CD4-positive, alpha-beta T cell treated with Interleukin-17A for 1 hour (primary cell): ENCODE measurements at regions not wholly inside any gene's neighbourhood (a gene's known extent, or its start where the extent isn't known, plus 50 kb on each side); places are given as distances from the start of the nearest gene placed in this dataset.
A peak's percentile ranks its signal among the peaks of the same experiment; 100 is the strongest.

Experiments
- DNase-seq: peaks from one replicate; pipeline ENCODE4 v3.0.0-alpha.2; 2020

DNA sequence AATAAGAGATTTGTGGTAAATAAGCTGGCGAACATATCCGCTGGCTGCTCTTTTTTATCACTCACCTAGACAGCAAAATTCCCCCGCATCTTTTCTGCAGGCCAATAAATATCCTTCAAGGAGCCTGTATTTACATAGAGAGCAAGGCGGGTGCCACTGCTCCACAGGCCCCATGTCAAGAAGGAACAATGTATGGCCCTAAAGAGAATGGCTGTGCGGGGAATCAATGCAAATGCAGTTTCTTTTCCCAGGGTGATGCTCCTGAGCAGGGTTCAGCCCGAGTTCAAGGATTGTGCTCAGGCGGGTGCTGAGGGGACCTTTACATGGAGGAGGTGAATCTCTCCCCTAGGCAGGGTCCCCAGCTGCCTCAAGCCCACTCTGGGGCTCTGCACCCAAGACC is 494.2 kb upstream of the ZMIZ1 start:
- no peak for DNase-seq

DNA sequence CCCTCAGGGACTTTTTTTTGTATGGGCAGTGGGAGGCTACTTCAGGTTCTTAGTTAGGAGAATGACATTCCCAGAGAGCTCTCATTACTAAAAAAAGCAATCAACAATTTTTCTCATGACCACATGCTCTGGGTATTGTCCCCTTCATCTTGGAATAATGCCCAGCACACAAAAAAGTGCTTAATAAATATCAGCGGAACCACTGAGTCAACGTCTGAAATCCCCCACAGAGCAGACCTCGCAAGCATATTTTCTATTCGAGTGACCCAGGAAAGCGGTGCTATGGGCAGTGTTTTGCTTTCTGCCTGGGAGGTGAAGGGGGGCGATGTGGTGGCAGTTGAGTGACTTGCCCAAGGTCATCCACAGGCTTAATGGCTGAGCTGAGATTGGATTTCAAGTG is 493.4 kb upstream of the ZMIZ1 start:
- no peak for DNase-seq

DNA sequence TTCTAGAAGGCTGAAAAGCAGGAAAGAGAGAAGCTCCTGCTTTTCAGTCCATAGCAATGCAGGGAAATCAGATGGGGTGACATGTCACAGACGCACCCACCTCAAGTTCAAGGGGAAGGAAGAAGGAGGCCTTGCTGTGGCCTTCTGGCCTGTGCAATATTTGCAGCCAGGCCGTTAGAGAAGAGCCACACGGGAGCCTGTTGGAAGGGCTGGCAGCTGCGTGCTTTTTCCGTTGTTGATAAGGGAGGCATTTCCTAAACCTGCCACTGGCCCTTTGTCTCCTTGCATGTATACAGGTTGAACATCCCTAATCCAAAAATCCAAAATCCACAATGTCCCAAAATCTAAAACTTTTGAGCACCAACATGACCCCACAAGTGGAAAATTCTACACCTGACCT is 492.5 kb upstream of the ZMIZ1 start:
- DNase-seq, result no peak

DNA sequence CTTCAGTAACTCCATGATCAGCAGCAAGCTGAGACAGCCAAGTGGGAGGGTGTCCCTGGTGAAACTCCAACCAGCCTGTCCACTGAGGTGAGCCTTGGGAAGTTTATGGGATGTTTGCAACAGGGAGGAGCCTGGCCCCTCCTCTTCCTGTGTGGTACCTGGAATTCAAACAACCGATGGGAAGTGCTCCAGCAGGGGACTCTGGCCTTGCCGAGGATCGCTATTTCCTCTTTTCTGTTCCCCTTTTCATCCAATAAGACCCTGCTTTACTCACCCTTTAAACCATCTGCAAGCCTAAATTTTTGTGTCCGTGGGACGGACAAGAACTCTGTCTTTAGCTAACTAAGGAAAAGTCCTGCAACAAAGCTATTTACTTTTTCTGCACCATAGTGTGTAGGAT is 491.1 kb upstream of the ZMIZ1 start:
- DNase-seq, result no peak

DNA sequence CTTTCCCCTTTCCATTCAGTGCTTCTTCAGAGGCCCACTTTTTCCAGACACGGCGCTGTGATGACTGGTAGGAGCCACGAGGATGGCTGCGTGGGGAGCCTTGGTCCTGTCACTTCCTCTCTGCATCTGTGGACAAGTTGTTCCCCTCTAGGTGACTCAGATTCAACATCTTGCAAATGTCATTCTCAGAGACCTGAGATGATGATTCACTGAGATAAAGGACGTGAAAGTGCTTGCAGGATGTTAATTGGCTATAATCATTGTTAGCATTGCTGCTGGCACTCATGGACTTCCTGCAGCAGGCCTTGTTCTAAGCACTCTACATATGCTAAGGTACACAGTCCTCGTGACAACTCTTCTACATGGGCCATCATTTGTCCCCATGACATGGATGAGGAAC is 489.8 kb upstream of the ZMIZ1 start:
- DNase-seq, result peak; percentile 4

DNA sequence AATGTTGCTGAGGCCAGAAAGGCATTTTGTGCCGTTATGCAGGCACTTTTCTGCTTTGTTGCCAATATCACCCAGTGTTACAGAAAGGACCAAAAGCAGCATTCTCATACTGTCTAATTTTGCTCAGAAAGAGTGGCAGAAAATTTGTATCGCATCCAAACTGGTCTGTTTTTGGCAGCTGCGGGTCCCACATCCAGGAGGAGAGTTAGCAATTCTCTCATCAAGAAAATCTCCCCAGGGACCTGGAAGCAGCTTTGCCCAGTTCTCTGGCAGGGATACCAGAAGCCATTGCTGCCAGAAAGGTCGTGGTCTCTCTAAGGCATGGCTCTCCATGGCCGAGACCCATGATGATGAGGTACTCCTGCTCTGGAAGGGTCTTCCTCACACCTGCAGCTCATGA is 489.2 kb upstream of the ZMIZ1 start:
- no peak for DNase-seq

DNA sequence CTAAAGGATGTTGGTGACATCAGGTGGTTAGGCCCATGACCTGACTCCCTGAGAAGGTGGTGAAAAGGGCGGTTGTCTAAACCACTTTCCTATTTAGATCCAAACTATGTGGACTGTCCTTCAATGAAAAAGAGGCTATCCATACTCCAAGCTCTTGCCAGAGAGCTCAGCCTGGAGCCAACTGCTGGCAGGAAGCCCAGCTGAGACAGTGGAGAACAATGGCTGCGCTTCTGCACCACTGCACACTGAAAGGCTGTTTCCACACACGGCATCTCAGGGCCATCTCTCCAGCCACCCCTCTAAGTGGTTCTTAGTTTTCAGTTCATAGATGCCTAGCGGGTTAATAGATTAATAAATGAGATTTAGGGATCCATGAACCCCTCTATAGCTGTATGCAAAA is 488.8 kb upstream of the ZMIZ1 start:
- no peak for DNase-seq

DNA sequence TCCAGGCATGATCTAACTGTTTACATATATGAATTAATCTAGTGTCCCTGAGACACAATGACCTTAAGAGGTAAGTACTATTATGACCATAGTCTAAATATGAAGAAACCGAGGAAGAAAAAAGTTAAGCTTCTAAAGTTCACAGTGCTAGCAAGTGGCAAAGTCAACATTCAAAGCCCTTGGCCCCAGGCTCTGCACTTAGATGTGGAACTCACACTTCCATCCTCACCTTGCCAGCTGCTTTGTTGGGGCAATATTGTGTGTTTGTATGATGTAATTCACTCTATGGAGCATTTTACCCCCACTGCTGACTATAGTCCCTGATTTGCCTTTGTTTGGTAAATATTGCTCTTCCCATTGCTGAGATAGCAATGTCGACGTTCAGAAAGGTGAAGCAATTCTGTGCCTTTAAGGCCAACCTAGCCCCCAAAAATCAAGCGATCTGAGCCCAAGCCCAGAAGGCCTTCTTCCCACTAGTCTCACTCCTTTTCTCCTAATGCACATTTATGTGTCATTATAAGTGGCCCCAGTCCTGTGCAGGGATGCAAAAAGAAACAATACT is 487.6 kb upstream of the ZMIZ1 start:
- DNase-seq, result no peak

DNA sequence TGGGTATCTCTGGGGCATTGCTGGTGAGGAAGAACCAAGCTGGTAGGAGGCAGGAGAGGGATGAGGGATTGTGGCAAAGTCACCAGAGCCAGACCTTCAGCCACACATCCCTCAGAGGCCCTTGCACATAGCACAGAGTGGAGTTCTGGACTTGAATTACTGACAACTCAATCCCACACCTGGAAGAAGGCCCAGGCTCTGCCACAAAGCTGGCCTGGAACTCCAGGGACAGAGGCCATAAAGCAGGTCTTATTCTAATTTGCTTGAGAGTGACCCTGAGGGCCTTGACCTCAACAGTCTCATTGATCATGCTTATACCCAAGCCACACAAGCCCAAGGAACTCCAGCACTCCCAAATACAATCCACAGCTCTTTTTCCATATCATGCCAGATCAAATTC is 486.2 kb upstream of the ZMIZ1 start:
- DNase-seq, result no peak

DNA sequence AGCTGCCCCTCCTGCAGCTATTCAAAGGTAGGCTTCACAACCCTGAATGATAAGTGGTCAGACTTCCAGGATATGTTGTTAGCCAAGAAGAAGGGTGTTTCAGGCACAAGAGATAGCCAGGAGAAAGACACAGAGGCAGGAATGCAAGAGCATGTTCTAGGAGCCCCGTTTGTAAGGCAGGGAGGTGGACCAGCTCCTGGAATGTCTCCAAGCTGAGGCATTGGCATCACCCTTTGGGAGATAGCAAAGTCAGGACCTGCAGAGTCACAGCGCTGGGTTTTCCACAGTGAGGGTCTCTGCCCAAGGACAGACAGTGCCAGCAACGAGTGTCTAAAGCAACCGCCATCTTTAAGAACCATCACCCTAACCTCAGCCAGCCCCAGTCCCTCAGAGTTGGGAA is 484.5 kb upstream of the ZMIZ1 start:
- no peak for DNase-seq

DNA sequence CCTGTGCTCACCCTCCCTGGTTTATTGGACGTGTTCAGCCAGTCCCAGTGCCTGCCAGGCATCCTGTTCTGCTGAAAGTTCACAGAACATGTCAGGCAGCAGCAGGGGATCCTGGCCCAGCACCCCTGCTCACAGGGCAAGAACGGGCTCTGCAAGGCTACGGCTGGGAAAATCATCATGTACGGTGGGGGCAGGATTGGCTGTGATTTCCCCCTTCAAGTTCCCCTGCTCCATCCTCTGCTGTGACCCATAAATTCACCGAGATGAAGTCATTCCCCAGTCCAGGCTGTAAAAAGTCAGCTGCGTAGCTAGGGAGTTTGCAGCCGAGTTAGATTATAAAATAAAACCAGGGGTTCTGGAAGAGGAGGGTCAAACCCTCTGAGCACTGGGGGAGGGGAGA is 484.1 kb upstream of the ZMIZ1 start:
- no peak for DNase-seq

DNA sequence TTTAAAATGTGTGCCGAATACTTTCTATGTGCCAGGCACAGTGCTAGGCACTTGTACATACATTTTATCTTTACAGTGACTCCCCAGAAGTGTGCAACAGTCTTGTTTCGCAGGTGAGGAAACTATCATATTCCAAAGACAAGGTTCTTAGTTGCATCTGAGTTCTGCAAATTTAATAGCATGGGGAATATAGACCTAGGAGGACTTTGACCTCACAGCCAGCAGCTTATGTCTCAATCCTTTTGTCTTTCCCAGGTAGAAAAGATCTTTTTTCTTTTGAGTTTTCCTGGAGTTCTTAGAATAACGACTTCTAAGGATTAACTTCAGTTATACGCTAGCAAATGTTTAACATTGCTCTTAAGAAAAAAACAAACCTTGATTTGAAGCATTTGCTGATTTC is 482.8 kb upstream of the ZMIZ1 start:
- DNase-seq, result no peak

DNA sequence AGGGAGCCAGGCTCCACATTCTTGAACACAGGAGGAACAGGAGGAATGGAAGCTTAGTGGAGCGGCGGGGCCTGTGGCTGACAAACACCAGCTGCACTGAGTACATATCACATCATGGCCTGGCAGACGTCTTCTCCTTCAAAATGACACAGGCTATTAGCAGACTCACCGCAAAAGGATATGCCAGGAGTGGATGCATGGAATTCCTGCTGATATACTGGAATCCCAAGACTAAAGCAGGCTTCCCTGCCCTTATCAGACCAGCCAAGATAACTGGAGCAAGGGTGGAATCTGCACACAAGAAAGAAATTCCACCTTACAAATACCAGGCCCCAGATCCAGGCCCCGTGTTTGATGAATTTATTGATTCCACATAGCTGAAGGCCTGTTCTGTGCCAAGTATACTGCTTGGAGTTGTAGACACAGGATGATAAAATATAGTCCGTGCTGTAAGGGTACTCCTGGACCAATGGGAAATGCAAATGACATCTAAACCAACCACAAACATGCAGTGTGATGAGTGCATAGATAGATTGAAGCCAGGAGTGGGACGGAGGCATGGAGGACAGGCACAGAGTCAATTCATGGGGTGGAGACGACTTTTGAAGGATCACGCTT is 480.5 kb upstream of the ZMIZ1 start:
- DNase-seq, result no peak

DNA sequence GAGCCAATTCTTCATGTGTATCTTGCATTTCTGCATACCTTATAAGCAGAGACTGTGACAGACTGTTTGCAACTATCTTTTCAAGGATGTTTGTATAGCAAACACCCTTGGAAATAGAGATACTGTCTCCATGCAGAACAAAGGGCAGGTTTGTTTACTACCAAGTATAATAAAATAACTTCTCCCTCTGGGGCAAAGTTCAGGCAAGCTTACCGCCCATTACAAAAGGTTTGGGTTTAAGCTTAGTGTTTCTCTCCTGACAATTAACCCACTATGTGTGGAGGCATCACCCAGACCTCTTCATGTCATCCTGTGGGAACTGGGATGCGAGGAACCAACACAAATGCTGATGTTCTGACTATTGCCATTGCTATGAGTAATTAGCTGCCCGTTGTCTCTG is 479.1 kb upstream of the ZMIZ1 start:
- no peak for DNase-seq

DNA sequence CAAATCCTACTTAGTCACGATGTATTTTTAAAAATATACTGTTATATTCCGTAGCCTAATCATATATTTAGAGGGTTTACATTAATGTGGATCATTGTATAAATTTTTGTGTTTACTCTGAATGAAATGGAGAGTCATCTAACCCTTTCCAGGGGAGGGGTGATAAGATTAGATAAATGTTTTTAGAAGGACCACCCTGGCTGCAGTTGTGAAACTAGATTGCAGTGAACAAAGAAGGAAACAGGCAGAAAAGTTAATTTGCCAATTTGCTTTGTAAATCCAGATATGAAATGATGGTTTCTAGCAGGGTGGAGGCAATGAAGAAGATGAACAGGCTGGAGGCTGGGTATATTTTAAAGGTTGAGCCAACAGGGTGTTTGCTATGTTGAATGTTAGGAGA is 477.7 kb upstream of the ZMIZ1 start:
- DNase-seq, result no peak

DNA sequence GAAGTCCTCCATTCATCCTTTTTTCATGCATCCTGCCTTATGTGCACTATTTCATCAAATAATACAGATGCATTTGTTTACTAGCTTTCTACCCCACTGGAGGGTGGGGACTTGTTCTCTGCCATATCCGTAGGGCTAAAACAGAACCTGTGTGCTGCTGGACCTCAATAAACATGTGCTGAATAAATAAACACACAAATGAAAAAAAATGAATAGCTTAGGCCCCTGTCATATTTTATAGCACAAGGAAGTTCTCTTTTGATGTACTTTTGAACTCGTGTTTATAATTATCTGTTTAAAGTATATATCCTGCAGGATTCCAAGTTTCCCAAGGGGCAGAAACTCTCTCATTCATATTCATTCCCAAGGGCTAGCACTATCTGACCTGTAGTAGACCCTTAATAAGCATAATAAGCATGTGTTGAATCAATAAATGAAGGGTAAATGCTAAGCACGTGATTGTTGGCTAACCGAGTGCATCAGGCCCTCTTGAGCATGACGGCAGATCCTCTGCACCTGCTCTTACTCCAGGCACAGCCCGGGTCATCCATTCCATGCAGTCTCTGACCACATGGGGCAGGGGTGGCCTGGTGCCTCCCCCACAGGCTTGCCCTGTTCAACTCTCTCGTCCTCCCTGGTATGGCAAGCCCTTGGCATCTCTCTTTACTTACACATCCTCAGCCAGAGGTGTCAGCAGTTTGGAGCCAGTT is 474.1 kb upstream of the ZMIZ1 start:
- no peak for DNase-seq

DNA sequence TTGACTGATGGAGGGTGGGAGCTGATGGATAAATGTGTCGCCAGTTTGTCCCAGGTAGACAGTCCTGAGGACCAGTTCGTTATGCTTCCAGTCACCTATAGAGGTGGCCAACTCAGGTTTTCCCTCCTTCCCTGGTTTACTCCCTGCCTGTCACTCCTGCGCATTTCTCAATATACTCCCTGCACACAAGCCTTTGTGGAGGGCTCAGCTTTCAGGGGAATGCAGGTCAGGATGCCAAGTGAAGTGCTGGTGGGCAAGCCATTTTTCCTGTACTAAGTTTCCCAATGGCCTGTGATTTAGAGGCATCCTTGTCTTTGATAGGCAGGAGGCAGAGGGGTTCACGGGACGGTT is 473.5 kb upstream of the ZMIZ1 start:
- no peak for DNase-seq

DNA sequence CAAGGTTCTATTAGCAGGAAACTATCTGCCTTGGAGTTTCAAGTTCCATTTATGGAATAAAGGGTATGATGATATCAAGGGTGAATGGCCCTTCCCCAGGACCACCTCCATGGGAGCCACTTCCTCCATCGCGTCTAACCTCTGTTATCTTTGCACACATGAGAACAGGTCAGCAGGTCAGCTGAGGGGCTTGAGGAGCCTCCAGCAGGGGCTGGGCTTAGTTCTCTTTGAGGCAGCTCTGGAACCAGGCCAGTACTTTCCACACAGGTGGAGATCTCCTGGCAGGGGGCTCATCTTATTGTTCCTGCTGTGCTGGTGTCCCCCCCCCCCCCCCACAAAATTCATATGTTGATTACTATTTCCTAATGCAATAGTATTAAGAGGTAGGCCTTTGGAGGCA is 472.2 kb upstream of the ZMIZ1 start:
- DNase-seq, result no peak

DNA sequence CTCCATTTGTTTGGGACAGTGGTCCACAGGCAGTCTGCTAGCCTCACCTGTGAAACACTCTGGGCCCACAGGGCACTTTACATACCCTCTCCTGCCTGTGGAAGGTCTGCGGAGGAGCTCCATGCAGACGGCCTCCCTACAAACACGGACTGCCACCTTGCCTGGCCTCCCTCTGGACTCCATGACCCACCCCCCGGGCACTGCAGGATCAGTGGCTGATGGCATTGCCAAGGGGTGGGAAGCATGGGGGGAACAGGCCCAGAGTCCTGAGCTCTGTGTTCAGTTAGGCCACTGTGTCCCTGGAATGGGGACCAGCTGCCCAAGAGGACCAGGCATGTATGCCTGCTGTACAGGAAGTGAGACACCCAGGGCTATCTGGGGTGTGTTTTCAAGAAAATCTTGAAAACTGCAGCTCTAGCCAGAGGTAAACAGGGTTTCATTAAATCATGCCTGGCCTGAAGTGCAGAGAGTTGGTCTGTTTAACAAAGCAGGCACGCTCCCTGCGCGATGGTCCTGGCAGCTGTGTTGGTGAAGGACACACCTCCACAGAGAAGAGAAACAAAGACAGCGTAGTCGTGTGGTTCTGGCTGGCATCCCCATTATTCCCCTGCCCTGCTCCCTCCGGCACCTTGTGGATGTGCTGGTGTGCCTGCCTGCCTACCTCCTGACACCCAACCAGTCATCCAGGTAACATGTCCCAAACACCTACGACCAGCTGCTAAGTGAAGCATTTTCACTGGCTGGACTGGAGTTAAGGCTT is 470.8 kb upstream of the ZMIZ1 start:
- no peak for DNase-seq

DNA sequence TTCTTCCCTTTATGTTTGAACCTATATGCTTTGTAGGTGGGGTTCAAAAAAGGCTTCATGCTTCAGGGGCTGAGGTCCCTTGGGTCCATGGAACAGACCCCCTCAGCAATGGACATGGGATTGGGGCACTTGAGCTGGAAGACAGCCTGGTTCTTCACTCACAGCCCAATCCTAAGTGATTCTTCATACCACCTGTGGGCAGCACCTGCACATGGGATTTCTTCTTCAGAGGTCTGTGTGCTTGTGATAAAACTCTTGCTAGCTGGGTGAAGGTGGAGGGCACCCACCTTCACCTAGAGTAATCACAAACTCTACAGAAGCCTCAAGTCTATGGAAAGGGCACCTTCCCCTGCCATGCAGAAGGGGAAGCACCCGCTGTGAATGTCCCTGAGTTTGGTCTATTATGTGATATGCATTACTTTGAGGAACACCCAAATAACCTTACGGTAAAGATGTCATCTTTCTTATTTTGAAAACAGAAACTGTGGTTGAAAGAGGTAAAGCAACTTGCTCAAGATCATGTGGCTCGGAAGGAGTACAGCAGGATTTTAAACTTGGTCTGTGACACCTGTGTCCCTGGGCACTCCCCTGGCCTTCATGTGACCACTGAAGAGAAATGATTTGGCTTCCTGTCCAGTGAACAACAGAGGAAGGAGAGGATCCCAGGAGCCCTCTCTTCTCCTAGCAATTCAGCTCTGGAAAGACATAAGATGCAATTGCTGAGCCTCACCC is 469.5 kb upstream of the ZMIZ1 start:
- no peak for DNase-seq

DNA sequence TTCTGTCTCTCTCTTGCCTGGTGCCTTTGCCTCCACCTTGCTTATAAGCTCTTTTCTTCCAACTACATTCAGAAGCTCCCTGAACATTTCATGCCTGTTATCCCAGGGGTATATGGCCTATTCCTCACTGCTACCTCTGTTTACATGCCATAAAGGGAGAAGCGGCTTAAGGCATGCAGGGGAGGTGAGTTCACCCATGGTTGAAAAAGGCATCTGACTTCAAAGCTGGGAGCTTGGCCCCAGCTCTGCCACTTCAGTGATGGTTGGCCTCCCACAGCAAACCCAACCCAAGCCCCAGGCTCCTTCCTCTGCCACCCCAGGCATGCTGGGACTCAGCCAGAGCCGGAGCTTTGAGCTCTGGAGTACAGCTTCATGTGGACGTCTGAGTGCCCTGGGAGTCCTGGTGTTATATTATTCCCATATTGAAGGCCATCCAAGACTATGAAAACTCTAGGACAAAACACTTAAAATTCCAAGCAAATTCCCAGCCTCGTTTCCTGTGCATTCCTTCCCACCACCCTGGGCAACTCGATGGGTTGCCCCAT is 468.6 kb upstream of the ZMIZ1 start:
- no peak for DNase-seq

DNA sequence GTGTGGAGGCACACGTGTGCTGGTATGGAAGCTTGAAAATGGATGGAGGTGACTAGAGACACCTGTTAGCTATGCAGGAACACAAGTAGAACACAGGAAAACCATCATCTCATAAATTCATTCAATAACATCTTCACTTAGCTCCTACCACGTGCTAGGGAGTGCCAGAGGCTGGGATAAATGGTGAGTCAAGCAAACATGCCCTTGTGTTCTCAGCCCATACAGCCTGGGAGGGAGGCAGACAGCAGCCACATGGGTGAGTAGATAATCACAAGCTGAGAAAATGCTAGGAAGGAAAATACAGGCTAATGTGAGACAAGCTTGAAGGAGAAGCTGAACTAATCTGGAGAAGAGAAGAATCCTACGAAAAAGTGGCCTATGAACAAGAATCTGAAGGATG is 468.0 kb upstream of the ZMIZ1 start:
- DNase-seq, result no peak
